B cell (primary cell): ENCODE measurements at regions not wholly inside any gene's neighbourhood (a gene's known extent, or its start where the extent isn't known, plus 50 kb on each side); places are given as distances from the start of the nearest gene placed in this dataset.

Experiments used
- CTCF ChIP-seq: fragments of 200-600 bp; IDR thresholded peaks from one replicate; pipeline ENCODE4 v1.8.0; 2022; ENCODE audit warnings: antibody characterized with exemption, mild to moderate bottlenecking
- EZH2 ChIP-seq: IDR thresholded peaks from 2 replicates; pipeline ENCODE4 v1.6.1; 2012; ENCODE audit warnings: borderline replicate concordance, low read depth, mild to moderate bottlenecking, moderate library complexity, low read length; ENCODE audit not compliant: insufficient read depth, poor library complexity, severe bottlenecking

- no peak for TF ChIP-seq EZH2
- no peak for TF ChIP-seq CTCF
Observed at GRCh38 chr5:147154809-147155208, 80.0 kb upstream of the STK32A start.
